ENCODE measurements at regions not wholly inside any gene's neighbourhood (a gene's known extent, or its start where the extent isn't known, plus 50 kb on each side); places are given as distances from the start of the nearest gene placed in this dataset.

GRCh38 chr2:12965540-12966269, 249.0 kb downstream of the TRIB2 start (continued):
- TF ChIP-seq, protein P1, sequence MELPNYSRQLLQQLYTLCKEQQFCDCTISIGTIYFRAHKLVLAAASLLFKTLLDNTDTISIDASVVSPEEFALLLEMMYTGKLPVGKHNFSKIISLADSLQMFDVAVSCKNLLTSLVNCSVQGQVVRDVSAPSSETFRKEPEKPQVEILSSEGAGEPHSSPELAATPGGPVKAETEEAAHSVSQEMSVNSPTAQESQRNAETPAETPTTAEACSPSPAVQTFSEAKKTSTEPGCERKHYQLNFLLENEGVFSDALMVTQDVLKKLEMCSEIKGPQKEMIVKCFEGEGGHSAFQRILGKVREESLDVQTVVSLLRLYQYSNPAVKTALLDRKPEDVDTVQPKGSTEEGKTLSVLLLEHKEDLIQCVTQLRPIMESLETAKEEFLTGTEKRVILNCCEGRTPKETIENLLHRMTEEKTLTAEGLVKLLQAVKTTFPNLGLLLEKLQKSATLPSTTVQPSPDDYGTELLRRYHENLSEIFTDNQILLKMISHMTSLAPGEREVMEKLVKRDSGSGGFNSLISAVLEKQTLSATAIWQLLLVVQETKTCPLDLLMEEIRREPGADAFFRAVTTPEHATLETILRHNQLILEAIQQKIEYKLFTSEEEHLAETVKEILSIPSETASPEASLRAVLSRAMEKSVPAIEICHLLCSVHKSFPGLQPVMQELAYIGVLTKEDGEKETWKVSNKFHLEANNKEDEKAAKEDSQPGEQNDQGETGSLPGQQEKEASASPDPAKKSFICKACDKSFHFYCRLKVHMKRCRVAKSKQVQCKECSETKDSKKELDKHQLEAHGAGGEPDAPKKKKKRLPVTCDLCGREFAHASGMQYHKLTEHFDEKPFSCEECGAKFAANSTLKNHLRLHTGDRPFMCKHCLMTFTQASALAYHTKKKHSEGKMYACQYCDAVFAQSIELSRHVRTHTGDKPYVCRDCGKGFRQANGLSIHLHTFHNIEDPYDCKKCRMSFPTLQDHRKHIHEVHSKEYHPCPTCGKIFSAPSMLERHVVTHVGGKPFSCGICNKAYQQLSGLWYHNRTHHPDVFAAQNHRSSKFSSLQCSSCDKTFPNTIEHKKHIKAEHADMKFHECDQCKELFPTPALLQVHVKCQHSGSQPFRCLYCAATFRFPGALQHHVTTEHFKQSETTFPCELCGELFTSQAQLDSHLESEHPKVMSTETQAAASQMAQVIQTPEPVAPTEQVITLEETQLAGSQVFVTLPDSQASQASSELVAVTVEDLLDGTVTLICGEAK (IDR thresholded peaks at IDR 0.05) = no peak
- TF ChIP-seq, protein P1 (CRISPR knock-in tag; IDR thresholded peaks at IDR 0.05) = no peak
- TF ChIP-seq ETV6 (IDR thresholded peaks at IDR 0.05; ENCODE audit: borderline replicate concordance in 1 of 2, low read depth in 2 of 2, low read length in 1 of 2) (peak; percentile 84 to 97; a peak in 3 of 4 replicates), ETV6 (CRISPR knock-in tag; IDR thresholded peaks at IDR 0.05; ENCODE audit: borderline replicate concordance) (no peak), POLR3A (IDR thresholded peaks at IDR 0.05; ENCODE audit: borderline replicate concordance, extremely low read depth, insufficient read depth, insufficient read length) (no peak), ZNF398 (CRISPR knock-in tag; IDR thresholded peaks at IDR 0.05) (no peak), ARID4B (CRISPR knock-in tag; IDR thresholded peaks at IDR 0.05) (no peak), ARID1B (IDR thresholded peaks at IDR 0.05) (peak; percentile 95)
- TF ChIP-seq, protein P2, sequence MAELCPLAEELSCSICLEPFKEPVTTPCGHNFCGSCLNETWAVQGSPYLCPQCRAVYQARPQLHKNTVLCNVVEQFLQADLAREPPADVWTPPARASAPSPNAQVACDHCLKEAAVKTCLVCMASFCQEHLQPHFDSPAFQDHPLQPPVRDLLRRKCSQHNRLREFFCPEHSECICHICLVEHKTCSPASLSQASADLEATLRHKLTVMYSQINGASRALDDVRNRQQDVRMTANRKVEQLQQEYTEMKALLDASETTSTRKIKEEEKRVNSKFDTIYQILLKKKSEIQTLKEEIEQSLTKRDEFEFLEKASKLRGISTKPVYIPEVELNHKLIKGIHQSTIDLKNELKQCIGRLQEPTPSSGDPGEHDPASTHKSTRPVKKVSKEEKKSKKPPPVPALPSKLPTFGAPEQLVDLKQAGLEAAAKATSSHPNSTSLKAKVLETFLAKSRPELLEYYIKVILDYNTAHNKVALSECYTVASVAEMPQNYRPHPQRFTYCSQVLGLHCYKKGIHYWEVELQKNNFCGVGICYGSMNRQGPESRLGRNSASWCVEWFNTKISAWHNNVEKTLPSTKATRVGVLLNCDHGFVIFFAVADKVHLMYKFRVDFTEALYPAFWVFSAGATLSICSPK (IDR thresholded peaks at IDR 0.05; ENCODE audit: borderline replicate concordance) = no peak
